Endothelial cell of umbilical vein (primary cell): ENCODE measurements at regions not wholly inside any gene's neighbourhood (a gene's known extent, or its start where the extent isn't known, plus 50 kb on each side); places are given as distances from the start of the nearest gene placed in this dataset.
"Not testable (repeated sequence)": the region's sequence is repeated elsewhere in the genome, so short reads cannot be mapped to it uniquely, and the experiment has no call there.

ENCODE experiments used
- BruUV-seq: library from RNA; stranded (reverse); fragments of 400-500 nt; replicated peaks from 2 replicates; lab custom pipeline; 2021; lab: Mats Ljungman, UMichigan
- CTCF ChIA-PET: fragments of 300-600, 350-600 bp; sonication (Branson Sonifier 250); formaldehyde crosslinking; loops from one replicate; lab custom pipeline; 2021; ENCODE audit warnings: antibody characterized with exemption, inconsistent platforms; lab: Charles Lee
- POLR2A ChIA-PET: fragments of 300-600, 350-600 bp; sonication (Branson Sonifier 250); formaldehyde crosslinking; loops from one replicate; lab custom pipeline; 2021; ENCODE audit warnings: antibody characterized with exemption, inconsistent platforms; lab: Charles Lee
- DNase-seq: peaks from one replicate; pipeline ENCODE4 v3.0.0-alpha.2; 2011; ENCODE audit warnings: low read depth, low spot score
- FAIRE-seq: peaks from 2 replicates; lab custom pipeline; 2011; peaks lifted over from hg19 to GRCh38; lab: Jason Lieb, UNC
- H2AFZ ChIP-seq: 2 replicates; pipeline ENCODE4 v1.6.0; 2012; ENCODE audit warnings: low read depth, low read length, control low read depth, inconsistent platforms
- H3K27ac ChIP-seq: 2 replicates; pipeline ENCODE4 v1.5.1; 2011; ENCODE audit warnings: low read depth, mild to moderate bottlenecking, control low read depth, low read length, moderate library complexity; ENCODE audit not compliant: insufficient read depth
- H3K27me3 ChIP-seq, 2 experiments: 2 replicates each; pipeline versions ENCODE4 v1.6.0 to v1.6.1; 2011; ENCODE audit warnings: low read length in 2 of 2, mixed read lengths in 1 of 2; ENCODE audit not compliant: control insufficient read depth in 2 of 2, insufficient read depth in 2 of 2
- H3K36me3 ChIP-seq, 2 experiments: 2 replicates in 1 of 2; 3 replicates in 1 of 2; pipeline ENCODE4 v1.5.1; 2011; ENCODE audit warnings: low read length in 2 of 2, mild to moderate bottlenecking in 1 of 2, moderate library complexity in 1 of 2; ENCODE audit not compliant: control insufficient read depth in 2 of 2, insufficient read depth in 2 of 2; ENCODE audit errors: extremely low read depth in 1 of 2
- H3K4me1 ChIP-seq: 3 replicates; pipeline ENCODE4 v1.5.1; 2011; ENCODE audit warnings: mild to moderate bottlenecking, low read length; ENCODE audit not compliant: control insufficient read depth, insufficient read depth; ENCODE audit errors: extremely low read depth
- H3K4me2 ChIP-seq: 2 replicates; pipeline ENCODE4 v1.6.1; 2011; ENCODE audit warnings: low read length, control low read depth, mixed read lengths; ENCODE audit not compliant: insufficient read depth
- H3K4me3 ChIP-seq, 3 experiments: fragments of 200-600 bp in 1 of 3; sonication (generic), shearing (Covaris generic) in 1 of 3; replicated peaks in 1 of 3; 2 replicates each; pipeline ENCODE4 v1.5.1; 2011 to 2016; ENCODE audit warnings: control low read depth in 3 of 3, low read length in 3 of 3, mild to moderate bottlenecking in 2 of 3, inconsistent platforms in 1 of 3, low read depth in 1 of 3, moderate library complexity in 1 of 3; ENCODE audit not compliant: insufficient read depth in 1 of 3
- H3K79me2 ChIP-seq: 2 replicates; pipeline ENCODE4 v1.6.0; 2012; ENCODE audit warnings: low read length, inconsistent platforms; ENCODE audit not compliant: control insufficient read depth, insufficient read depth
- H3K9ac ChIP-seq: replicated peaks from 2 replicates; pipeline ENCODE3; 2011; ENCODE audit warnings: low read length, control low read depth; ENCODE audit not compliant: insufficient read depth; ENCODE audit errors: extremely low read depth
- H3K9me1 ChIP-seq: replicated peaks from 3 replicates; pipeline ENCODE4 v1.6.0; 2011; ENCODE audit warnings: mild to moderate bottlenecking, low read length; ENCODE audit not compliant: control insufficient read depth, insufficient read depth; ENCODE audit errors: extremely low read depth
- H3K9me3 ChIP-seq: replicated peaks from 2 replicates; pipeline ENCODE4 v1.5.1; 2012; ENCODE audit warnings: low read length, inconsistent platforms; ENCODE audit not compliant: control insufficient read depth, insufficient read depth
- H4K20me1 ChIP-seq: replicated peaks from 2 replicates; pipeline ENCODE3; 2011; ENCODE audit warnings: mild to moderate bottlenecking, low read length; ENCODE audit not compliant: control insufficient read depth, insufficient read depth; ENCODE audit errors: extremely low read depth
- EZH2 ChIP-seq: IDR thresholded peaks from 2 replicates; pipeline ENCODE4 v1.6.1; 2012; ENCODE audit warnings: borderline replicate concordance, low read depth, mild to moderate bottlenecking, moderate library complexity, low read length, inconsistent platforms; ENCODE audit not compliant: severe bottlenecking
- FOS ChIP-seq: IDR thresholded peaks from 2 replicates; pipeline ENCODE4 v1.6.1; 2011; ENCODE audit warnings: mild to moderate bottlenecking, low read length, moderate library complexity, borderline replicate concordance; ENCODE audit not compliant: insufficient read depth
- GATA2 ChIP-seq: IDR thresholded peaks from 2 replicates; pipeline ENCODE4 v1.7.0; 2011; ENCODE audit warnings: low read depth, mild to moderate bottlenecking, moderate library complexity, mixed read lengths, low read length; ENCODE audit not compliant: insufficient read length, insufficient read depth
- JUN ChIP-seq: IDR thresholded peaks from 2 replicates; pipeline ENCODE4 v1.6.1; 2011; ENCODE audit warnings: borderline replicate concordance, low read depth; ENCODE audit not compliant: insufficient read length, insufficient read depth
- MYC ChIP-seq: IDR thresholded peaks from one replicate; pipeline ENCODE4 v1.6.1; 2011; ENCODE audit warnings: mild to moderate bottlenecking, low read depth, low read length
- POLR2A ChIP-seq: IDR thresholded peaks from 2 replicates; pipeline ENCODE4 v1.6.1; 2012; ENCODE audit warnings: low read depth, mild to moderate bottlenecking, control low read depth, low read length
- POLR2AphosphoS5 ChIP-seq: IDR thresholded peaks from 2 replicates; pipeline ENCODE4 v1.6.1; 2012; ENCODE audit warnings: low read depth, mild to moderate bottlenecking, control low read depth, low read length, moderate library complexity; ENCODE audit not compliant: insufficient read depth
- dilution Hi-C: fragments of 300-500 bp; cut with MboI; formaldehyde crosslinking; loops from one replicate; pipeline ENCODE4 v1.15.0; 2019; ENCODE audit warnings: low sequenced_read_pairs; ENCODE audit not compliant: extremely low pct_ligation_motif_present
- intact Hi-C: fragments of 100-400 bp; cut with micrococcal nuclease; formaldehyde crosslinking; loops from one replicate; pipeline ENCODE4 v1.10.0; 2022
- TF ChIP-seq, protein P1 (sequence below), 2 donors: IDR thresholded peaks; 1 replicate in 1 of 2; 2 replicates in 1 of 2; pipeline ENCODE4 v1.5.1; 2011; ENCODE audit warnings: low read length in 2 of 2, mild to moderate bottlenecking in 2 of 2, moderate library complexity in 2 of 2, control low read depth in 1 of 2, inconsistent platforms in 1 of 2, low read depth in 1 of 2; ENCODE audit not compliant: insufficient read depth in 1 of 2; ENCODE audit errors: extremely low read depth in 1 of 2
- TF ChIP-seq, protein P2 (sequence below): IDR thresholded peaks from 2 replicates; pipeline ENCODE4 v1.6.1; 2011; ENCODE audit not compliant: insufficient read depth, insufficient read length

DNA sequence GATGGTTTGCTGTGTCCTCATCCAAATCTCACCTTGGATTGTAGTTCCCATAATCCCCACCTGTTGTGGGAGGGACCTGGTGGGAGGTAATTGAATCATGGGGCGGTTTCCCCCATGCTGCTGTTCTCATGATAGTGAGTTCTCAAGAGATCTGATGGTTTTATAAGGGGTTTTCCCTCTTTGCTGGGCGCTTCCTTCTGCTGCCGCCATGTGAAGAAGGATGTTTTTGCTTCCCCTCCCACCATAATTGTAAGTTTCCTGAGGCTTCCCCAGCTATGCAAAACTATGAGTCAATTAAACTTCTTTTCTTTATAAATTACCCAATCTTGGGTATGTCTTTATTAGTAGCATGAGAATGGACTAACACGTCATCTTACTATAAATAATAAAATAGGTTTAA is 55.7 kb upstream of the OGFRL1 start:
- H3K9me1 ChIP-seq, H3K4me3 ChIP-seq, BruUV-seq, H3K27me3 ChIP-seq, CTCF ChIA-PET, H3K36me3 ChIP-seq, intact Hi-C loops, H3K79me2 ChIP-seq, H3K9ac ChIP-seq, H2AFZ ChIP-seq, POLR2A ChIA-PET, dilution Hi-C loops, H3K4me1 ChIP-seq, DNase-seq, H3K27ac ChIP-seq, FAIRE-seq, H4K20me1 ChIP-seq, H3K9me3 ChIP-seq, H3K4me2 ChIP-seq: not testable (repeated sequence)

DNA sequence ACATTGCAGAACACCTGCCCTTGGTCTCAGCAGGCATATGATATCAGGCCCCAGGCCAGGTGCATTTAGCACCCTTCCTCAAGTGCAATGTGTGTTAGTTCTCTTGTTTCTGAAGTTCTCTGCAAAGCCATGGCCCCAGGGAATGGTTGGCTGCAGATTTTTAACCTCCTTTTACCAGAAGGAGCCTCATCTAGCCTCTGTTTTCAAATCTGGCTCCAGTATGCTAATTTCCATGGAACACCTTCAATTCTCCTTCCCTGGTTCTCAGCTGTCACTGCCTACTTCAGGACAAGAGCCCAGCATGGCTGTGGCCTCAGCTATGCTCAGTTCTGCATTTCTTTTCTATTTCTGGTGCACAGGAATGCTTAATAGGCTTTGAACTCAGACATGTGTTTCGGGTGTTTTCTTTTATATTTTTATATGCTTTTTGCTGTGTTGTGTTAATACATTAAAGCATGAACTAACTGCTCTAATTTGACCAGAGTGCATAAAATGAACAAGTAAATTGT is 51.6 kb upstream of the OGFRL1 start:
- Histone ChIP-seq H3K9me1 (no peaks in the 10 kb centered on the region), H3K4me3 (no peak overlapping the region), H2AFZ (no peak overlapping the region), H3K9me3 (no peaks in the 10 kb centered on the region), H3K4me2 (no peak overlapping the region), H3K4me1 (no peaks in the 10 kb centered on the region), H3K27me3 (no peaks in the 10 kb centered on the region), H3K79me2 (no peaks in the 10 kb centered on the region), H3K36me3 (no peaks in the 10 kb centered on the region), H4K20me1 (no peaks in the 10 kb centered on the region), H3K27ac (no peak overlapping the region), H3K9ac (no peak overlapping the region)
- ChIA-PET POLR2A (no interaction called here), CTCF (no interaction called here)
- FAIRE-seq (no peak), DNase-seq (no peak)
- dilution Hi-C loops (no loop called here), intact Hi-C loops (no loop called here)
- TF ChIP-seq JUN (no peak), GATA2 (no peak), POLR2A (no peak), EZH2 (no peak), FOS (no peak), MYC (no peak), POLR2AphosphoS5 (no peak)
- TF ChIP-seq, protein P1, sequence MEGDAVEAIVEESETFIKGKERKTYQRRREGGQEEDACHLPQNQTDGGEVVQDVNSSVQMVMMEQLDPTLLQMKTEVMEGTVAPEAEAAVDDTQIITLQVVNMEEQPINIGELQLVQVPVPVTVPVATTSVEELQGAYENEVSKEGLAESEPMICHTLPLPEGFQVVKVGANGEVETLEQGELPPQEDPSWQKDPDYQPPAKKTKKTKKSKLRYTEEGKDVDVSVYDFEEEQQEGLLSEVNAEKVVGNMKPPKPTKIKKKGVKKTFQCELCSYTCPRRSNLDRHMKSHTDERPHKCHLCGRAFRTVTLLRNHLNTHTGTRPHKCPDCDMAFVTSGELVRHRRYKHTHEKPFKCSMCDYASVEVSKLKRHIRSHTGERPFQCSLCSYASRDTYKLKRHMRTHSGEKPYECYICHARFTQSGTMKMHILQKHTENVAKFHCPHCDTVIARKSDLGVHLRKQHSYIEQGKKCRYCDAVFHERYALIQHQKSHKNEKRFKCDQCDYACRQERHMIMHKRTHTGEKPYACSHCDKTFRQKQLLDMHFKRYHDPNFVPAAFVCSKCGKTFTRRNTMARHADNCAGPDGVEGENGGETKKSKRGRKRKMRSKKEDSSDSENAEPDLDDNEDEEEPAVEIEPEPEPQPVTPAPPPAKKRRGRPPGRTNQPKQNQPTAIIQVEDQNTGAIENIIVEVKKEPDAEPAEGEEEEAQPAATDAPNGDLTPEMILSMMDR (IDR thresholded peaks at IDR 0.05; ENCODE audit: extremely low read depth in 1 of 2, insufficient read depth in 1 of 2, low read depth in 1 of 2, low read length in 2 of 2), result no peak
- TF ChIP-seq, protein P2, sequence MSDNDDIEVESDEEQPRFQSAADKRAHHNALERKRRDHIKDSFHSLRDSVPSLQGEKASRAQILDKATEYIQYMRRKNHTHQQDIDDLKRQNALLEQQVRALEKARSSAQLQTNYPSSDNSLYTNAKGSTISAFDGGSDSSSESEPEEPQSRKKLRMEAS, result no peak
- no TSS peak for BruUV-seq
